ENCODE measurements at regions not wholly inside any gene's neighbourhood (a gene's known extent, or its start where the extent isn't known, plus 50 kb on each side); places are given as distances from the start of the nearest gene placed in this dataset.

GRCh38 chr10:47225219-47225927, 74.6 kb upstream of the GDF10 start:
- no peak overlapping the region for H3K4ac ChIP-seq (ENCODE audit: low read depth, low read length)
- no peaks in the 10 kb centered on the region for H3K36me3 ChIP-seq (ENCODE audit: control insufficient read depth, insufficient read depth, low read length)
- no peak overlapping the region for H3K27ac ChIP-seq (ENCODE audit: low read depth, low read length)
- H3K4me1 ChIP-seq (ENCODE audit: control insufficient read depth, low read depth, low read length), result no peaks in the 10 kb centered on the region
- no peak overlapping the region for H3K4me2 ChIP-seq (ENCODE audit: low read length)
- no peak overlapping the region for H3K56ac ChIP-seq (ENCODE audit: low read length)
- H3K23ac ChIP-seq (ENCODE audit: low read length), result no peak overlapping the region
- no peak for DNase-seq
- H4K5ac ChIP-seq (ENCODE audit: low read length), result no peak overlapping the region
- H2BK120ac ChIP-seq (ENCODE audit: low read depth, low read length), result no peak overlapping the region
- H4K8ac ChIP-seq (ENCODE audit: low read depth, low read length), result no peak overlapping the region
- H2BK5ac ChIP-seq (ENCODE audit: low read length), result no peak overlapping the region
- WGBS (ENCODE audit: extremely low coverage, insufficient coverage, low lambda C conversion rate), result no CpG with 5 or more reads among the region's 8 CpGs
- no peaks in the 10 kb centered on the region for H3K27me3 ChIP-seq (ENCODE audit: insufficient read depth, low read length, poor library complexity)
- no peak overlapping the region for H3K9ac ChIP-seq (ENCODE audit: low read length)
- H3K79me1 ChIP-seq (ENCODE audit: low read length), result no peaks in the 10 kb centered on the region
- H3K18ac ChIP-seq (ENCODE audit: low read length), result no peak overlapping the region
- no peaks in the 10 kb centered on the region for H3K79me2 ChIP-seq (ENCODE audit: control insufficient read depth, insufficient read depth, low read length)
- no peak overlapping the region for H3K4me3 ChIP-seq (ENCODE audit: low read length)
- H2AK5ac ChIP-seq (ENCODE audit: low read length), result no peak overlapping the region
- H2BK15ac ChIP-seq (replicated peaks; ENCODE audit: low read depth), result no peak overlapping the region

- Histone ChIP-seq H2BK5ac (ENCODE audit: low read length) (no peak overlapping the region), H3K23ac (ENCODE audit: low read length) (no peak overlapping the region), H2BK120ac (ENCODE audit: low read depth, low read length) (no peak overlapping the region), H3K4me1 (ENCODE audit: control insufficient read depth, low read depth, low read length) (no peaks in the 10 kb centered on the region), H3K9ac (ENCODE audit: low read length) (no peak overlapping the region), H3K18ac (ENCODE audit: low read length) (no peak overlapping the region), H2BK15ac (replicated peaks; ENCODE audit: low read depth) (no peak overlapping the region), H3K79me1 (ENCODE audit: low read length) (no peaks in the 10 kb centered on the region), H3K27ac (ENCODE audit: low read depth, low read length) (no peak overlapping the region), H3K36me3 (ENCODE audit: control insufficient read depth, insufficient read depth, low read length) (no peaks in the 10 kb centered on the region), H3K27me3 (ENCODE audit: insufficient read depth, low read length, poor library complexity) (no peaks in the 10 kb centered on the region), H3K79me2 (ENCODE audit: control insufficient read depth, insufficient read depth, low read length) (no peaks in the 10 kb centered on the region), H3K4me2 (ENCODE audit: low read length) (no peak overlapping the region), H3K4ac (ENCODE audit: low read depth, low read length) (no peak overlapping the region), H4K5ac (ENCODE audit: low read length) (no peak overlapping the region), H3K4me3 (ENCODE audit: low read length) (no peak overlapping the region), H2AK5ac (ENCODE audit: low read length) (no peak overlapping the region), H4K8ac (ENCODE audit: low read depth, low read length) (no peak overlapping the region), H3K56ac (ENCODE audit: low read length) (no peak overlapping the region)
- no peak for DNase-seq
- no CpG with 5 or more reads among the region's 8 CpGs for WGBS (ENCODE audit: extremely low coverage, insufficient coverage, low lambda C conversion rate)
Observed at GRCh38 chr10:47225928-47226645, 73.9 kb upstream of the GDF10 start.

- Histone ChIP-seq H4K8ac (ENCODE audit: low read depth, low read length) (no peak overlapping the region), H3K4me2 (ENCODE audit: low read length) (no peak overlapping the region), H2BK15ac (replicated peaks; ENCODE audit: low read depth) (no peak overlapping the region), H3K4me3 (ENCODE audit: low read length) (no peak overlapping the region), H3K79me1 (ENCODE audit: low read length) (no peaks in the 10 kb centered on the region), H3K18ac (ENCODE audit: low read length) (no peak overlapping the region), H3K23ac (ENCODE audit: low read length) (no peak overlapping the region), H3K36me3 (ENCODE audit: control insufficient read depth, insufficient read depth, low read length) (no peaks in the 10 kb centered on the region), H3K27me3 (ENCODE audit: insufficient read depth, low read length, poor library complexity) (no peaks in the 10 kb centered on the region), H2AK5ac (ENCODE audit: low read length) (no peak overlapping the region), H3K9ac (ENCODE audit: low read length) (no peak overlapping the region), H3K4ac (ENCODE audit: low read depth, low read length) (no peak overlapping the region), H3K27ac (ENCODE audit: low read depth, low read length) (no peak overlapping the region), H2BK120ac (ENCODE audit: low read depth, low read length) (no peak overlapping the region), H3K4me1 (ENCODE audit: control insufficient read depth, low read depth, low read length) (no peaks in the 10 kb centered on the region), H3K79me2 (ENCODE audit: control insufficient read depth, insufficient read depth, low read length) (no peaks in the 10 kb centered on the region), H2BK5ac (ENCODE audit: low read length) (no peak overlapping the region), H4K5ac (ENCODE audit: low read length) (no peak overlapping the region), H3K56ac (ENCODE audit: low read length) (no peak overlapping the region)
- DNase-seq, result no peak
- no CpG with 5 or more reads among the region's 4 CpGs for WGBS (ENCODE audit: extremely low coverage, insufficient coverage, low lambda C conversion rate)
Observed at GRCh38 chr10:47230482-47230881, 69.5 kb upstream of the GDF10 start.

- no peak overlapping the region for H3K56ac ChIP-seq (ENCODE audit: low read length)
- no peak overlapping the region for H2BK15ac ChIP-seq (replicated peaks; ENCODE audit: low read depth)
- no peaks in the 10 kb centered on the region for H3K79me1 ChIP-seq (ENCODE audit: low read length)
- H4K8ac ChIP-seq (ENCODE audit: low read depth, low read length), result no peak overlapping the region
- no peak overlapping the region for H2BK120ac ChIP-seq (ENCODE audit: low read depth, low read length)
- no peaks in the 10 kb centered on the region for H3K36me3 ChIP-seq (ENCODE audit: control insufficient read depth, insufficient read depth, low read length)
- H3K27ac ChIP-seq (ENCODE audit: low read depth, low read length), result no peak overlapping the region
- no peak overlapping the region for H2BK5ac ChIP-seq (ENCODE audit: low read length)
- no peak overlapping the region for H2AK5ac ChIP-seq (ENCODE audit: low read length)
- no peak overlapping the region for H3K9ac ChIP-seq (ENCODE audit: low read length)
- no peak overlapping the region for H3K4me3 ChIP-seq (ENCODE audit: low read length)
- H3K79me2 ChIP-seq (ENCODE audit: control insufficient read depth, insufficient read depth, low read length), result no peaks in the 10 kb centered on the region
- no peaks in the 10 kb centered on the region for H3K4me1 ChIP-seq (ENCODE audit: control insufficient read depth, low read depth, low read length)
- no peak overlapping the region for H3K4me2 ChIP-seq (ENCODE audit: low read length)
- H3K27me3 ChIP-seq (ENCODE audit: insufficient read depth, low read length, poor library complexity), result no peaks in the 10 kb centered on the region
- DNase-seq, result no peak
- no peak overlapping the region for H3K18ac ChIP-seq (ENCODE audit: low read length)
- no peak overlapping the region for H4K5ac ChIP-seq (ENCODE audit: low read length)
- H3K4ac ChIP-seq (ENCODE audit: low read depth, low read length), result no peak overlapping the region
- H3K23ac ChIP-seq (ENCODE audit: low read length), result no peak overlapping the region
Observed at GRCh38 chr10:47230957-47231356, 69.0 kb upstream of the GDF10 start.

GRCh38 chr10:47231414-47231813, 68.6 kb upstream of the GDF10 start:
- Histone ChIP-seq H3K4ac (ENCODE audit: low read depth, low read length) (no peak overlapping the region), H3K36me3 (ENCODE audit: control insufficient read depth, insufficient read depth, low read length) (no peaks in the 10 kb centered on the region), H3K4me2 (ENCODE audit: low read length) (no peak overlapping the region), H4K5ac (ENCODE audit: low read length) (no peak overlapping the region), H3K27me3 (ENCODE audit: insufficient read depth, low read length, poor library complexity) (no peaks in the 10 kb centered on the region), H2BK120ac (ENCODE audit: low read depth, low read length) (no peak overlapping the region), H3K18ac (ENCODE audit: low read length) (no peak overlapping the region), H3K79me1 (ENCODE audit: low read length) (no peaks in the 10 kb centered on the region), H3K27ac (ENCODE audit: low read depth, low read length) (no peak overlapping the region), H3K23ac (ENCODE audit: low read length) (no peak overlapping the region), H4K8ac (ENCODE audit: low read depth, low read length) (no peak overlapping the region), H3K56ac (ENCODE audit: low read length) (no peak overlapping the region), H3K4me1 (ENCODE audit: control insufficient read depth, low read depth, low read length) (no peaks in the 10 kb centered on the region), H3K9ac (ENCODE audit: low read length) (no peak overlapping the region), H2AK5ac (ENCODE audit: low read length) (no peak overlapping the region), H2BK15ac (replicated peaks; ENCODE audit: low read depth) (no peak overlapping the region), H3K79me2 (ENCODE audit: control insufficient read depth, insufficient read depth, low read length) (no peaks in the 10 kb centered on the region), H2BK5ac (ENCODE audit: low read length) (no peak overlapping the region), H3K4me3 (ENCODE audit: low read length) (no peak overlapping the region)
- no peak for DNase-seq
- no CpG with 5 or more reads among the region's 2 CpGs for WGBS (ENCODE audit: extremely low coverage, insufficient coverage, low lambda C conversion rate)

GRCh38 chr10:47233631-47234030, 66.4 kb upstream of the GDF10 start:
- H3K9ac ChIP-seq (ENCODE audit: low read length), result no peak overlapping the region
- H2BK120ac ChIP-seq (ENCODE audit: low read depth, low read length), result no peak overlapping the region
- H3K27ac ChIP-seq (ENCODE audit: low read depth, low read length), result no peak overlapping the region
- no peak overlapping the region for H4K8ac ChIP-seq (ENCODE audit: low read depth, low read length)
- H3K4me2 ChIP-seq (ENCODE audit: low read length), result no peak overlapping the region
- H4K5ac ChIP-seq (ENCODE audit: low read length), result no peak overlapping the region
- DNase-seq, result peak; percentile 34
- no peak overlapping the region for H2BK5ac ChIP-seq (ENCODE audit: low read length)
- no peak overlapping the region for H3K18ac ChIP-seq (ENCODE audit: low read length)
- no peak overlapping the region for H3K56ac ChIP-seq (ENCODE audit: low read length)
- H3K23ac ChIP-seq (ENCODE audit: low read length), result no peak overlapping the region
- H3K4ac ChIP-seq (ENCODE audit: low read depth, low read length), result no peak overlapping the region
- no peaks in the 10 kb centered on the region for H3K27me3 ChIP-seq (ENCODE audit: insufficient read depth, low read length, poor library complexity)
- no peak overlapping the region for H2AK5ac ChIP-seq (ENCODE audit: low read length)
- H3K79me1 ChIP-seq (ENCODE audit: low read length), result no peaks in the 10 kb centered on the region
- H3K36me3 ChIP-seq (ENCODE audit: control insufficient read depth, insufficient read depth, low read length), result no peaks in the 10 kb centered on the region
- H3K4me3 ChIP-seq (ENCODE audit: low read length), result no peak overlapping the region
- H2BK15ac ChIP-seq (replicated peaks; ENCODE audit: low read depth), result no peak overlapping the region
- no peaks in the 10 kb centered on the region for H3K4me1 ChIP-seq (ENCODE audit: control insufficient read depth, low read depth, low read length)
- H3K79me2 ChIP-seq (ENCODE audit: control insufficient read depth, insufficient read depth, low read length), result no peaks in the 10 kb centered on the region
